Smooth muscle cell (in vitro differentiated cells): ENCODE measurements at regions not wholly inside any gene's neighbourhood (a gene's known extent, or its start where the extent isn't known, plus 50 kb on each side); places are given as distances from the start of the nearest gene placed in this dataset.

Experiments used
- DNase-seq: peaks from one replicate; lab custom pipeline; 2025; ENCODE audit not compliant: unreplicated experiment; lab: John Stamatoyannopoulos, UW
- H2AFZ ChIP-seq: fragments of 200-600 bp; sonication (generic); 2 replicates; pipeline ENCODE4 v1.6.0; 2016; ENCODE audit warnings: antibody characterized with exemption, low read depth, mild to moderate bottlenecking
- H3F3A ChIP-seq: fragments of 200-600 bp; sonication (generic); 2 replicates; pipeline ENCODE4 v1.6.0; 2017; ENCODE audit warnings: antibody characterized with exemption, low read depth
- H3K27ac ChIP-seq: fragments of 200-600 bp; sonication (generic); 2 replicates; pipeline ENCODE4 v1.5.1; 2016; ENCODE audit warnings: low read depth, mild to moderate bottlenecking
- H3K27me3 ChIP-seq: fragments of 200-600 bp; sonication (generic); 2 replicates; pipeline ENCODE4 v1.6.1; 2016; ENCODE audit warnings: low read depth, mild to moderate bottlenecking
- H3K36me3 ChIP-seq: fragments of 200-600 bp; sonication (generic); 2 replicates; pipeline ENCODE4 v1.5.1; 2016; ENCODE audit warnings: low read depth
- H3K4me1 ChIP-seq: fragments of 200-600 bp; sonication (generic); 2 replicates; pipeline ENCODE4 v1.5.1; 2016; ENCODE audit warnings: low read depth
- H3K4me2 ChIP-seq: fragments of 200-600 bp; sonication (generic); 2 replicates; pipeline ENCODE4 v1.6.0; 2016; ENCODE audit warnings: mild to moderate bottlenecking
- H3K4me3 ChIP-seq: fragments of 200-600 bp; sonication (generic); 2 replicates; pipeline ENCODE4 v1.5.1; 2016; ENCODE audit warnings: mild to moderate bottlenecking
- H3K79me2 ChIP-seq: fragments of 200-600 bp; sonication (generic); 2 replicates; pipeline ENCODE4 v1.6.0; 2016; ENCODE audit warnings: low read depth, mild to moderate bottlenecking
- H3K9ac ChIP-seq: fragments of 200-600 bp; sonication (generic); 2 replicates; pipeline ENCODE4 v1.6.0; 2016; ENCODE audit warnings: low read depth
- H3K9me3 ChIP-seq: fragments of 200-600 bp; sonication (generic); replicated peaks from 2 replicates; pipeline ENCODE4 v1.5.1; 2016; ENCODE audit warnings: low read depth
- H4K20me1 ChIP-seq: fragments of 200-600 bp; sonication (generic); 2 replicates; pipeline ENCODE4 v1.6.0; 2016; ENCODE audit warnings: low read depth
- WGBS: methylation state at CpG from one replicate; pipeline ENCODE4 v1.1.7; 2016; ENCODE audit warnings: low lambda C conversion rate; 5-methylcytosine and 5-hydroxymethylcytosine counted together
- TF ChIP-seq, protein P1 (sequence below): fragments of 200-600 bp; sonication (generic); IDR thresholded peaks from 2 replicates; pipeline ENCODE4 v1.5.1; 2017; ENCODE audit warnings: borderline replicate concordance, mild to moderate bottlenecking, antibody characterized with exemption; ENCODE audit not compliant: insufficient read depth, poor library complexity, severe bottlenecking

DNA sequence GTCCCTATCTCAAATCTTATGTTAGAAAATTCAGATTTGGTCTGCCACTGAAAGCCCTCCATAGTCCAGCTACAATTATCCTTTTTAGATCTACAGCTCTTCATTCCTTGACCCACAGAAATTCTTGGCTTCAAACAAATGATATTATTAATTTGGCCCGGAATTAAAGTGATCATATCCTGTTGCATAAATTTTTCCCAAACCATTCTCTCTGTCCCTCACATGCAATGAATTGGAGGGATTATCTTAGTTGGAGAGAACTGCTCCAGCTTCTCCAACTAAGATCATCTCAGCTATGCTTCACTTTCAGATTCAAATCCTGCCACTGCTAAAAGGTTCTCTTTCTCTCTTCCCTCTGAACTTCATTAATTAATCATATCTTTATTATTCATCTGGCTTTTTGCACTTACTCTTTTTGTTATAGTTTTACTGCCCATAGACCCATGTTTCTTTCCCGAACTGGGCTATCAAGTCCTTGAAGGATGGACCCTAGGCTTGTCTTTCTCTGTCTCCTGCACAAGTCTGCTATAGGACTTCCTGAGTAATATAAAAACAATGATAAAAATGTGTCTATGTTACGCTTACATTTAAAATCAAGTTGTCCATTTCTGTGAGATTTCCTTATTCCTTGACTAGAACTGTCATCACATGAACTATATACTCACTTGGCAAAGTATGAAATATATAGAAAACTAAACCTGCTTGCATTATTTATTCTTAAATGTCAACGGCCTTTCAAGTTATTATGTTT is 493.9 kb upstream of the MARCKS start:
- Histone ChIP-seq H3K4me3 (no peak overlapping the region), H3K27me3 (no peaks in the 10 kb centered on the region), H3F3A (peaks cover 16% of the 10 kb centered on the region), H3K79me2 (no peaks in the 10 kb centered on the region), H3K4me2 (no peak overlapping the region), H4K20me1 (no peaks in the 10 kb centered on the region), H3K9ac (no peak overlapping the region), H3K36me3 (no peaks in the 10 kb centered on the region), H3K9me3 (no peaks in the 10 kb centered on the region), H2AFZ (peak overlapping the region; percentile 26), H3K4me1 (peaks cover 19% of the 10 kb centered on the region), H3K27ac (peak overlapping the region; percentile 91)
- TF ChIP-seq, protein P1, sequence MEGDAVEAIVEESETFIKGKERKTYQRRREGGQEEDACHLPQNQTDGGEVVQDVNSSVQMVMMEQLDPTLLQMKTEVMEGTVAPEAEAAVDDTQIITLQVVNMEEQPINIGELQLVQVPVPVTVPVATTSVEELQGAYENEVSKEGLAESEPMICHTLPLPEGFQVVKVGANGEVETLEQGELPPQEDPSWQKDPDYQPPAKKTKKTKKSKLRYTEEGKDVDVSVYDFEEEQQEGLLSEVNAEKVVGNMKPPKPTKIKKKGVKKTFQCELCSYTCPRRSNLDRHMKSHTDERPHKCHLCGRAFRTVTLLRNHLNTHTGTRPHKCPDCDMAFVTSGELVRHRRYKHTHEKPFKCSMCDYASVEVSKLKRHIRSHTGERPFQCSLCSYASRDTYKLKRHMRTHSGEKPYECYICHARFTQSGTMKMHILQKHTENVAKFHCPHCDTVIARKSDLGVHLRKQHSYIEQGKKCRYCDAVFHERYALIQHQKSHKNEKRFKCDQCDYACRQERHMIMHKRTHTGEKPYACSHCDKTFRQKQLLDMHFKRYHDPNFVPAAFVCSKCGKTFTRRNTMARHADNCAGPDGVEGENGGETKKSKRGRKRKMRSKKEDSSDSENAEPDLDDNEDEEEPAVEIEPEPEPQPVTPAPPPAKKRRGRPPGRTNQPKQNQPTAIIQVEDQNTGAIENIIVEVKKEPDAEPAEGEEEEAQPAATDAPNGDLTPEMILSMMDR, result no peak
- 93% methylated on average over 4 of the region's 4 CpGs for WGBS
- DNase-seq, result no peak

DNA sequence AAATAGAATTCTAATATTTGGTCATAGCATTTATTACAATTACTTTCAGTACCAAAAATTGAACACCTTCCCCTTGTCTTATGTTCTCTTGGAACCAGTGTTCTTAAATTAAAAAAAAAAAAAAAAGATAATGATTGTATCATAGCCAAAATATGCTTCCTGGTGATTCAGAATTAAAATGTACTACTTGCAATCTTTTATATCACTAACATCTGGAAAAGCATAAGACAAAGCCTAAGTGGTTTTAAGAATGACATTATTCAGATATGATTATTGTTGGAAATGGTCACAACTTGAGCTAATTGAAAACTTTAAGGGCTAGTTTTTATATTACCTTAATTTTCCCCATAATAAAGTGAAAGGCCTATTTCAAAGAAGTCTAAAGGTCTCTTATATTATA is 493.3 kb upstream of the MARCKS start:
- no peak overlapping the region for H2AFZ ChIP-seq
- no peak overlapping the region for H3K4me3 ChIP-seq
- H3K4me1 ChIP-seq, result peaks cover 19% of the 10 kb centered on the region
- no peak overlapping the region for H3K4me2 ChIP-seq
- no peak for DNase-seq
- no peaks in the 10 kb centered on the region for H3K9me3 ChIP-seq
- no peaks in the 10 kb centered on the region for H4K20me1 ChIP-seq
- H3F3A ChIP-seq, result peaks cover 16% of the 10 kb centered on the region
- no peak overlapping the region for H3K9ac ChIP-seq
- no peaks in the 10 kb centered on the region for H3K27me3 ChIP-seq
- no peaks in the 10 kb centered on the region for H3K36me3 ChIP-seq
- H3K79me2 ChIP-seq, result no peaks in the 10 kb centered on the region
- H3K27ac ChIP-seq, result peak overlapping the region; percentile 83
- TF ChIP-seq, protein P1, result no peak

DNA sequence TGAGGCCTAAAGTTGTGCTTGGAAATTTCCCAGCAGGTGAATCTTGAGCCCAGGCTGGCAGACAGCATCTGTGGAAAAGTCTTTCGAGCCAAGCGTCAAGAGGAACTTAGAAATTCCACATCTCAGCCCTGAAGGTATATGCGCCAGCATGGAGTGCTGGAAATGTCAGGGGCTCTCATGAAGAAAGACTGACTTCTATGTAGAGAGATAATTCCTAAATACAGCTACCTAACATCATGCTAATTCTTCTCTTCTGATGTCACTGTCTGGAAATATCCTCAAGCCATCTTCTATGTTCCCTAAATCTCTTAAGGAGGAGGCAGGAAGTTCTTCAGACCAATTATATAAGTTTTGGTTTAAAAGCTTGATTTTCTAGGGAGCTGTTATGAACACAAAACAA is 492.4 kb upstream of the MARCKS start:
- Histone ChIP-seq H3K27ac (peak overlapping the region; percentile 83), H3K9ac (peak overlapping the region; percentile 27)
- 79% methylated on average over 3 of the region's 3 CpGs for WGBS

More for the DNA sequence above, 492.4 kb upstream of the MARCKS start:
- no peaks in the 10 kb centered on the region for H3K79me2 ChIP-seq
- no peaks in the 10 kb centered on the region for H3K36me3 ChIP-seq
- DNase-seq, result no peak
- H3K27me3 ChIP-seq, result no peaks in the 10 kb centered on the region
- peaks cover 18% of the 10 kb centered on the region for H3K4me1 ChIP-seq
- H3K4me3 ChIP-seq, result no peak overlapping the region
- H4K20me1 ChIP-seq, result no peaks in the 10 kb centered on the region
- peak overlapping the region; percentile 66 for H3K4me2 ChIP-seq
- H2AFZ ChIP-seq, result peak overlapping the region; percentile 59
- TF ChIP-seq, protein P1, result no peak
- H3K9me3 ChIP-seq, result no peaks in the 10 kb centered on the region
- H3F3A ChIP-seq, result peaks cover 16% of the 10 kb centered on the region
